Head of caudate nucleus (tissue), 42 donors: ENCODE measurements at regions not wholly inside any gene's neighbourhood (a gene's known extent, or its start where the extent isn't known, plus 50 kb on each side); places are given as distances from the start of the nearest gene placed in this dataset.

Experiments
- DNase-seq, 42 donors: peaks; one replicate each; pipeline versions ENCODE4 v3.0.0 to v3.0.0-alpha.2; 2020 to 2021; ENCODE audit warnings: mixed read lengths in 7 of 42
- intact Hi-C: fragments of 100-400 bp; cut with DNase I; formaldehyde crosslinking; loops from one replicate; pipeline ENCODE4 v1.15.0; 2022

- peak in 1 of 42 donors; percentile 3 for DNase-seq
Observed at GRCh38 chr16:76947749-76948148, 243.2 kb upstream of the MON1B start.

GRCh38 chr16:76955629-76956028 lies 235.4 kb upstream of the MON1B start:
- no peak for DNase-seq
- intact Hi-C loops, result no loop called here

More at GRCh38 chr16:76947749-76948148, 243.2 kb upstream of the MON1B start:
- intact Hi-C loops, result no loop called here

GRCh38 chr16:76956394-76956793 lies 234.6 kb upstream of the MON1B start:
- DNase-seq, result no peak
- intact Hi-C loops, result no loop called here

DNA sequence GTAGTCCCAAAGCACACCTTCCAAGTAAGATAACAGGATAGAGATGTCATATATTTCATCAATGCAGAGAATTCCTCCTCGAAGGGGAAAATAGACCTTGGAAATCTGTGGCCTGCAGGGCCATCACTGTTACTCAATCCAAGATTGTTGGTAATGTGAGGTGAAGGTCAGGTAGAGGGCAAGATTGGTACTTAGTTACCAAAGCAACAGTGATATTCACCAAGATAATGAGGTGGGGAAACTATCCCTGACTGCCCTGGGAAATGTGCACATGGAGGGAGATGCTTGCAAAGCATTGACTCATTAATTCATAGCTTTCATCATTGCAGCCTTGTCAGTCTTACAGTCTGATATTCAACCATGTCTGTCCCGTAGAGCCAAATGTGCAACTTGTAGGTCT lies 234.1 kb upstream of the MON1B start:
- intact Hi-C loops, result no loop called here
- DNase-seq, result no peak

DNA sequence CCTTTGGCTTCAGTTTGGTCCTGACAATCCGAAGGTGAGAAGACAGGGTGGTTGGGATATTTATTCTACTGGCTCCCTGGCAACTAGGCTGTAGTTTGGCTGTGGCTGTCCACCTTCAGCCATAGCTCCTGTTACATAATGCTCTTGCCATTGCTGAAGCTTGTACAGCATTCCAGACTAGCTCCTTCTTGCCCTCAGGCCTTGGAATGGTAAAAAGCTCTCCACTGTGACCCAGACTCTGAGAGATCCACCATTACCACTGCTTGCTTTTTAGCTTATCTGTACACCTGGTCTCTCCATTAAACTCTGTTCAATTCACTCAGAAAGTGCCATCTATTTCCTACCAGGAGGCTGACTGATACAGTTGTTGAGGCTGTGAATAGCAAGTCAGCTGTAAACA lies 231.8 kb upstream of the MON1B start:
- intact Hi-C loops, result no loop called here
- DNase-seq, result no peak

GRCh38 chr16:76963614-76964315 lies 227.2 kb upstream of the MON1B start:
- DNase-seq, result no peak
- intact Hi-C loops, result no loop called here

DNA sequence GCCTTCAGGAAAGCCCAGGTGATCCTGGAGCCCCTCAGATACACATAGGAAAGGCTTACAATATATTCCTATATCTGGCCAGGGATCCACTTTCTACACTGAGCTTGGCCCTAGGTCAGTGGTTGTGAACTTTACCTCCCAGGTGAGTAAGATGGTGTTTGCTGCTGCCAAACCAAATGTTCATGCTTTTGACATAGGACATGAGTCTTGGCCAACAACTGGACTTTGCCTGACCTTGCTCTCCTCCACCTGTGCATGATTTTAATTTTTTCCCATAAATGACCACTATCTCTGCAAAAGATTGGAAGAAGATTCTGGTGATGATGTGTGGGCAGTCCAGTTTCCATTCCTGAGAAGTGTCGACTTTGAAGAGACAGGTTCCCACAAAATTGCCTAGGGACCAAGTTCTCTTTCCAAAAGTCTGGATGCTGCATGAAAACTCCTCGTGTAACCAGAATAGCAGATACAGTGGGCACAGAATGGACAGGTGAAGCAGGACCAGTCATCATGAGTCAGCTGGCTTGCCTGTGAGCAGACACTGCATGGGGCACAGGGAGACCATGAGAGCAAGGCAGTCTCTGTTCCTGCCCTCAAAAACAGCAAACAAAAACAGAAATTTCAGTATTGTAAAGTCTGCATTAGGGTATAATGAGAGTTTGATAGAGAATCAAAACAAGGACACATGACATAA lies 226.4 kb upstream of the MON1B start:
- intact Hi-C loops, result no loop called here
- no peak for DNase-seq

GRCh38 chr16:76970087-76970744 lies 220.8 kb upstream of the MON1B start:
- intact Hi-C loops, result no loop called here
- DNase-seq, result no peak

GRCh38 chr16:76970745-76971099 lies 220.3 kb upstream of the MON1B start:
- DNase-seq, result no peak
- intact Hi-C loops, result no loop called here

DNA sequence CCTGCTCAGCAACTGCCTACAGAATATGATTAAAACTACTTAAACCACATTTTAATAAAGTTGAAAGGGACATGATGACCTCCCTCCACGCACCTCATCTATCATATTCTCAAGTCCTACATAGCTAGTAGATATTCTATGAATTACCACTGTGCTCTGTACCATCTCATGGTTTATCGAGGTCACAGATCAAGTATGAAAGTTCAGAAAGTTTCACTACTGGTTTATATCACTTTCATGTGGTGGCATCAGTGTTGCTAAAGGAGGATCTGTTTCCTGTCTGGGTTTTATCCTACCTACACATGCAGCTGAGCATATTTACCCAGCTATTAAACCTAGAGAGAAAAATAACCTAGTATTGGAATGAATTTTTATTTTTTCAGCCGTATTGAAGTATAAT lies 214.9 kb upstream of the MON1B start:
- no peak for DNase-seq
- intact Hi-C loops, result no loop called here

GRCh38 chr16:76976756-76977155 lies 214.2 kb upstream of the MON1B start:
- DNase-seq, result no peak
- intact Hi-C loops, result no loop called here

GRCh38 chr16:76984196-76984595 lies 206.8 kb upstream of the MON1B start:
- intact Hi-C loops, result no loop called here
- no peak for DNase-seq

- no peak for DNase-seq
- intact Hi-C loops, result no loop called here
Observed at GRCh38 chr16:76985392-76986045, 205.5 kb upstream of the MON1B start.

DNA sequence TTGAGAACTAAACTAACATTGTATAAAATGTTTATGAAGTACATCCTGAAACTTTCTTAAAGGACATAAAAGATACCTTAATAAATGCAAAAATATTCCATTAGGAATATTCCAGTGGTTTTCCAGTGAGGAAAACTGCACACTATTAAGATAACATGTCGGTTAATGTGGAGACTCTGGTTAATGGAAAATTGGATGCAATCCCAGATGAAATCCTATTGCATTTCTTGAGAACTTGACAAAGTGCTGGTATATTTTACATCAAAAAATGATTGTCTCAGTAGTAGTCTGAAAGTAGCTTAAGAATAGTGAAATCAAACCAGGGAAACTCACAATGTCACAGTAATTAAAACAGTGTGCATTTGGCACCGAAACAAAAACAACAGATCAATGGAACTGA lies 202.5 kb upstream of the MON1B start:
- DNase-seq, result no peak
- intact Hi-C loops, result no loop called here

DNA sequence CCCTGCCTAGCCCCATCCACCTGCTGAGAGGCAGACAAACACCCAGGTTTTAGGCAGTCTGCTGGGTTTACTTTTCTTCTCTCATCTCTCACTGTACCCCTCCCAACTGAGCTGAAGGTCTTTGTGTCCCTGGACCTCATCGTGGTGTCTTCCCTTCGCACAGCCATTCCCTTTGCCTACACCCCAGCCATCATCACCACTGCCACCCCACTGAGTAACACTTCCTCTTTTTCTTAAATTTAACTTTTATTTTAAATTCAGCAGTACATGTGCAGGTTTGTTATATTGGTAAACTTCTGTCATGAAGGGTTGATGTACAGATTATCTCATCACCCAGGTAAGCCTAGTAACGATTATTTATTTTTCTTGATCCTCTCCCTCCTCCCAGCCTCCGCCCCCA lies 188.3 kb upstream of the MON1B start:
- no peak for DNase-seq
- intact Hi-C loops, result no loop called here

- DNase-seq, result no peak
- intact Hi-C loops, result no loop called here
Observed at GRCh38 chr16:77009453-77009852, 181.5 kb upstream of the MON1B start.

DNA sequence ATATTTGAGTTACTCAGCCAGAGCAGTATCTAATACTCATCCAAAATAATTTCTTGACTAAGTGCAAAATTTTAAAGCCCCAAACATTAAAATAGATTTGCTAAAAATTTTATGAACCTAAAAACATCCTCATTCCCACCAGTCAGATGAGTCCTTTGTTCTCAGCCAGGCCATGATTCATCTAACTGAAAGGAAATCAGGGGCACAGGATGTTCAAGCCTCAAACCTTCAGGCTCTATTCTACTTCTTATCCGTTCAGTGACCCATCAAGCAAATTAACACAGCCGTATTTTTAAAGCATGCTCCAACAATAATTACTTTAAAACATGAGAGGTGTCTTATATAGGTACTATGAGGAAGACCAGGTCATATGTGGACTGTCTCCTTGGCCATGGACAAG lies 176.5 kb upstream of the MON1B start:
- intact Hi-C loops, result no loop called here
- DNase-seq, result no peak

DNA sequence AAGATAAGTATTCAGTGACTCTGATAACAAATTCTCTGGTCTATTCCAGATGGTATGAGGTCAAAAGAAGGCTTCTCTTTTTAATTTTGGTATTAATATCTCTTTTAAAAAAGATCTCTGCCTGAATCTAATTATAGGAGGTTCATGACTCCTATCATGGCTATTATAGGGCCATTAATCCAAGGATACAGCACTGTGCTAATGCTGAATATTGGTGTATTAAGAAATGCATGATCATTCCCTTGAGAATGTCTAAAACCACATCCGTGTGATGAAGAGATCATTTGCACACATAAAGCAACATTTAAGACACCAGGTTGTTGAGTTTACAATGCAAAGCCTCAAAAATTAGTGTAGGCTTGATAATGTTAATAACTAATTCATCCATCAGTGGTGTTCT lies 160.4 kb upstream of the MON1B start:
- intact Hi-C loops, result no loop called here
- DNase-seq, result no peak

GRCh38 chr16:77033516-77033915 lies 157.5 kb upstream of the MON1B start:
- no peak for DNase-seq
- intact Hi-C loops, result no loop called here

DNA sequence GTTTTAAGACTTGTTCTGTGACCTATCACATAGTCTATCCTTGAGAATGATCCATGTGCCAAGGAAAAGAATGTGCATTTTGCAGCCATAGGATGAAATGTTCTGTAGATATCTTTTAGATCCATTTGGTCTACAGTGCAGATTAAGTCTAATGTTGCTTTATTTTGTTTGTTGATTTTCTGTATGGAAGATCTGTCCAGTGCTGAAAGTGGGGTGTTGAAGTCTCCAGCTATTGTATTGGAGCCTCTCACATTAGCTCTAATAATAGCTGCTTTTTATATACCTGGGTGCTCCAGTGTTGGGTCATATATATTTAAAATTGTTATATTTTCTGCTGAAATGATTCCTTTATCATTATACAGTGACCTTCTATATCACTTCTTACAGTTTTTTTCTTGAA lies 155.6 kb upstream of the MON1B start:
- intact Hi-C loops, result no loop called here
- no peak for DNase-seq
